GM12874 (cell line): ENCODE measurements at regions not wholly inside any gene's neighbourhood (a gene's known extent, or its start where the extent isn't known, plus 50 kb on each side); places are given as distances from the start of the nearest gene placed in this dataset.

Source experiments
- CTCF ChIP-seq: IDR thresholded peaks from 2 replicates; pipeline ENCODE4 v1.5.1; 2011; ENCODE audit warnings: low read depth, mild to moderate bottlenecking, control low read depth, low read length, moderate library complexity; ENCODE audit not compliant: insufficient read depth

- TF ChIP-seq CTCF, result no peak
These were observed 202.1 kb upstream of the DPH6 start for GRCh38 chr15:35748105-35748504.

- TF ChIP-seq CTCF, result no peak
These were observed 204.1 kb upstream of the DPH6 start for GRCh38 chr15:35750051-35750450.

- TF ChIP-seq CTCF, result peak; percentile 70
These were observed 205.6 kb upstream of the DPH6 start for GRCh38 chr15:35751413-35752133.

DNA sequence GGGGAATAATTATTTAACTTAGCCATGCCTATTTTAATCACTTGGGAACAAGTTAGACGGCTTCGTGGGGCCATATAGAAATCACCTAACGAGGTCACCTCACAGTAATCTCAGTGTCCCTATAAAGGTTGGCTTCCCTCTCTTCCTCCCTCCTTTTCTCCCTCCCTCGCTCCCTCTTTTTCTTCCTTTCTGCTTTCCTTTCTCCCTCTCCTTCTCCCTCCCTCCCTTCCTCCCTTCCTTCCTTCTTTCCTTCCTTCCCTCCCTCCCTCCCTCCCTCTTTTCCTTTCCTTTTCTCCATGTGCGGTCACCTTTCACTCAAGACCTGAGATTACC is 206.1 kb upstream of the DPH6 start:
- TF ChIP-seq CTCF, result no peak

DNA sequence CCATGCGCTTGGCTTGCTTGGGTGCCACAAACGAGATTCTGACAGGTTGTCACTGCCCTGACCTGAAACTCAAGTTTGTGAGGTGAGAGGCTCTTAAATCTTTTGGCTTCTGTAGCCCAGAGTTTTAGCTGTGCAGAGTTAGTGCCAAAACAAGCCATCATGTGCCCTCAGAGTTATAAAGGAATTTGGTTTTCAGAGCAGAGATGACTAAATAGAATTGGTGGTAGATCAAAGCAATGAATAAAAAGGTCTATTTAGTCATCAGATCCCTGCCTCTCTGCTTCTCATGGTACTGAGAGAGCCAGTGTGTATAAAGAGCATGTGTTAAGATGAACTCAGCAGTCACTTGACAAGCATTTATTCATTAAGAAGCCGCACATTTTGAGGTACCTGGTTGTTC is 207.5 kb upstream of the DPH6 start:
- no peak for TF ChIP-seq CTCF

DNA sequence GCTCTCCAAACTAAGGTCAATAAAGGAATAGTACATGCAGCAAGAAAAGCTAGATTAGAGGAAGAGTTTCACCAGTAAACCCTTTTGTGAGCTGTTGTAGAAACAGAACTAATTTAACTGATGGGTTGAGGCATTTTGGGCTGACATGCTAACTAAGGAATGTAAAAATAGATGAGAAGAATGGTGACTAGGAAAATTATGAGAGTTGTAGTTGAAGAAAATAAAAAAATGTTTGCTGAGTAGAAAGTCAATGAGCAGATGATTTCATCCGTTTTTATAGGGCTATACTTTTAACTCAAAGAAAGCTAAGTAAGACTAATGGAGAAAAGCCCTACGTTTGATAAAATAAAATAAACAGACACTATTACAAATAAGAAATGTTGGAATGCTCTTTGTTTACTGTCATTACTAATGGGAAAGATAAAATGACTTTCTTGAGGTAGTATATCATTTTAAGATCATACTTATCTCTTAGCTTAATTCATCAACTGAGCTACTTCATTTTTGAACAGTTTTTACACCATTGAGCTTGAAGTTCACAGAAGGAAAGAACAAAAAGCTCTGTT is 209.4 kb upstream of the DPH6 start:
- TF ChIP-seq CTCF, result no peak

DNA sequence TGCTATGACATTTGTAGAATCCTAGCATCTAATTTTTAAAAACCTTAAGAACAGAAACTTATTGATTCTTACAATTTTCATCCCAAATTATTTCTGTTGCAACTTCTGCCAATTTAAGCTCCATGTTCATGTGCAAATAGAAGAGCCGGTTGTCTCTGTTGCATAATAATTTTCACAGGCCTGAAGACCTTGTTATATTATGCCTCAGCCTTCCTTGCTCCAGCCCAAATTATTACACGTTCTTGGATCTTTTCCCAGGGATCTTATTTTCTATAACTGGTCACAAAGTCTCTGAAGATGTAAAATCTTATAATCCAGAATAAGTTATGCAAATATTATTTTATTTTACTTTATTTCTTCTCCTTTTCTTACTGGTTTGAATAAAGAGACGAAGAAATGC is 210.7 kb upstream of the DPH6 start:
- no peak for TF ChIP-seq CTCF
